Pons (tissue), 1 donor: ENCODE measurements at regions not wholly inside any gene's neighbourhood (a gene's known extent, or its start where the extent isn't known, plus 50 kb on each side); places are given as distances from the start of the nearest gene placed in this dataset.

ENCODE experiments used
- DNase-seq: peaks from one replicate; pipeline ENCODE4 v3.0.0-alpha.2; 2016; ENCODE audit warnings: low spot score

- no peak for DNase-seq
Measured at GRCh38 chr10:107914450-107915214, 750.1 kb upstream of the SORCS1 start.

- DNase-seq, result no peak
Measured at GRCh38 chr10:107913317-107914294, 749.1 kb upstream of the SORCS1 start.

DNA sequence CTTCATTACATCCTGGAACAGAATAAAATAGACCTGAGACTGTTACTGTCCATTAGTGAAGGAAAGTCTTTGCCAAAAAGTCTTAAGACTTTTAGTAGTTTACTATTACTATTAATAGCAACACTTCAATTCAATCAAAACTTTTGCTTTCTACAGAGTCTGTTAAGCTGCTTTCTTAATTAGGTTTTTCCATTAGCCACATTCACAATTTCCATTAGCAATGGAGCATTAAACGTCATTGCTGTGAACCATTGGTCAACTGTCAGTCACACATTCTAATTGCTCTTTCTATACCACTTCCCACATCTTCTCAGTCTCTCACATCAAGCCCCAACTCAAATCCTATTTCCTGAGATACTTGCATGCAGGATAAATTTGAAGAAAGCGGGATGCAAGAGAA, 736.6 kb upstream of the SORCS1 start:
- no peak for DNase-seq

DNA sequence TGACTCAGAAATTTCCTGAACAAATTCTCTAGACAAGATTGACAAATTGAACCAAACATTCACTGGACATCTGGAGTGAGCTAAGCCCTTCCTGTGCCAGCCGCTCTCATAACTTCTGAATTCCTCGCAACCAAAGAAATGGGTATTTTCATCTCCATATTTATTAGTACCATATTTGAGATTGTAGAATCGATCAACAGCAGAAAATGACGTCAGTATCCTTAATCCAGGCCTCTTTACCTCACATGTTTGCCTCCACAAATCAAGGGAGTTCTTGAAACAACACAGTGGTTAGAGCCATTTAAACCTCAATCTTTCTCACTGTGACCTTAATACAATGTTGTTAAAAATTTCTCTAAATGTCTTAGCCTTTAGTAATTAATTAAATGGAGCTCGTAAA, 735.6 kb upstream of the SORCS1 start:
- no peak for DNase-seq

DNA sequence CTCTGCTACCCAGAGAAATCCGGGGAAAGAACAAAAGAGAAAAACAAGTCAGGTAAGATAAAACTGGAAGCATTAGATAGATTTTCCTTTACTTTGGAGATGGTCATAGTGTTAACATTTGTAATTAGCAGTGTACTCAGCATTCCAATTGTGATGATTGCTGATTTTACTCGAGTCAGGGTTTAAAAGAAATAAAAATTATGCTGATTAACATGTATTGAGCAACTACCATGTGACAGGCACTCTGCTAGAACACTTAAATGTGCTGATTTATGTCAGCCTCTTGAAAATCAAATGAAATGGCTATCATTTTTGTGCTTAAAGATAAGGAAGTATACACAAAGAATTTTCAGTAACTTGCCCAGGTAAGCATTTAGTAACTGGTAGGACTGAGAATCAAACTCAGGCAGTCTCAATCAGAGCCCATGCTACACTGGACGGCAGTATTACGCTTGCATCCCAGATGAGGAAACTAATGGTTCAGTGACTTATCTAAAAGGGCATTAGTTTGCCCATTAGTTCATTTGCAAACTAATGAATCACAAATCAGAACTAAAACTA, 735.1 kb upstream of the SORCS1 start:
- no peak for DNase-seq

GRCh38 chr10:107899075-107899474, 734.6 kb upstream of the SORCS1 start:
- no peak for DNase-seq

DNA sequence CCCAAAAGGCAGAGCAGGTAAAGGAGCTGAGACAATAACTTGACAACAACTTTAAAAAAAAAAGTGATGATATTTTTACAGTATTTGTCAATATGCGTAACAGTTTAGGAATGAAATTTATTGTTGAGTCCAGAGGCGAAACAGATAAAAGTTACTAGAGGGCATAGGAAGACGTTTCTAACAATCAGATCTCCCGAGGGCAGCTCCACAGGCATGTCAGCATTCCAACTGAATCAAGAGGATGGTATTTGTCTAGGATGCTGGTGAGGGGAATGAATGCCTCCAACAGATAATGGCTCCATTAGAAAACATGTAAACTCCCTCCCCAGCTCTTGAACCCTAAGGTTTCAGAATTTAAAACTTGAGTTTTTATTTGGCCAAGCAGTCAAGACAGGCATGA, 733.9 kb upstream of the SORCS1 start:
- no peak for DNase-seq

DNA sequence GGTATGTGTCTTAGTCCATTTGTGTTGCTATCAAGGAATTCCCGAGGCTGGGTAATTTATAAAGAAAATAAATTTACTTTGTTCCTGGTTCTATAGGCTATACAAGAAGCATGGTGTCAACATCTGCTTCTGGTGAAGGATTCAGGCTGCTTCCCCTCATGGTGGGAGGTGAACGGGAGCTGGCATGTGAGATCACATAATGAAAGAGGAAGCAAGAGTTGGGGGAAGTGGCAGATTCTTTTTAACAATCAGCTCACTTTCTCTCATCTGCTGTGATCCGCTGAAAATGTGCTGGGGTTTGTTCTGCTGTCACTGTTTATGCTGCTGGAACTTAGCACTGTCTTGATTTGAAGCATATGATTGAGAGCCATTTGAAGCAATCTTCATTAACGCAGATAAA, 730.0 kb upstream of the SORCS1 start:
- peak; percentile 52 for DNase-seq

DNA sequence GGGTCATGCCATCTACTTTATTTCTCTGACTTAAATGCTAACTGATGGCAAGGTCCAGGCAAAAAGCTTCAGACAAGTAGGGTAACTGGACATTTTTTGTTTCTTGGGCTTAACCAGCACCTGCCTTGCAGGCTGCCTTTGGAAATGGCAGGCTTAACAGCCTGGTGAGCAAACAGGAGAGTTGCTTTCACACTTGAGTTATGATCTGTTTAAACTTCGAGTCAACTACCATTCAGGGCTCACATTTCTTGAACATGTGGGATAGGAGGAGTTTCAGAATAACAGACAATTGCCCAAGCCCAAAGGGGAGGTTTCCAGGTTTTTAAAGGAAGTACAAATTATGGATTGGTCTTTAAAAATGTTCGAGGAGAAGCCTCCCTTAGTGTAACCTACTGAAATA, 724.6 kb upstream of the SORCS1 start:
- DNase-seq, result no peak

GRCh38 chr10:107880185-107880584, 715.7 kb upstream of the SORCS1 start:
- DNase-seq, result no peak

GRCh38 chr10:107873007-107873406, 708.5 kb upstream of the SORCS1 start:
- DNase-seq, result no peak

GRCh38 chr10:107865691-107866090, 701.2 kb upstream of the SORCS1 start:
- DNase-seq, result no peak

DNA sequence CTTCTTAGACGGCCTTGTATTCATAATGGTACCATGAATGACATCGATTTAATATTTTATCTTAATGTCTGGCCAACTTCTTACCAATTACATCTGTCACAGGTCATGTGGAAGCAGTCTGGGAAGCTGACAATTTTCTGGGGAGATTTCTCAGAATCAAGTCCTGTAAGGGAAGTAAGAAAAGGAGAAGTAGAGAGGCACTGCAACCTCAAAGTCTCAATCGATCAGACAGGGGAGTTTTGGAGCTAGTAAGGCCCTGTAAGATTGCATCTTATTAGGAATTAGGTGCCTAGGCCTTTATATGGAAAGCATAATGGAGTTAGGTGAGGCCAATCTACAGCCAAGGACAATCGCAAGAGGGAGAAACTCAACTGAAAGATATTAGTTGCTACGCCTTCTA, 694.6 kb upstream of the SORCS1 start:
- no peak for DNase-seq

DNA sequence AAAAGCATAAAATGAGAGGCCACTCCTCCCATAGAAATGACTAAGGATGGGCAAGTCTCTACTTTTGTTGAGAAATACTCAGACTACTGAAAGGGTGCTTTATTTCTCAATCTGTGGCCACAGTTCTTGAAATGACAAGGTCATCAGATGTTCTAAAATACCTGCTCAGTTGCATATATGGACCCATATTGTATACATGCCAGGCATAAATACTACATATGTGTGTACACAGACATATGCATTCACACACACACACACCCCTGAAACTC, 691.5 kb upstream of the SORCS1 start:
- DNase-seq, result no peak

GRCh38 chr10:107855301-107856046, 691.0 kb upstream of the SORCS1 start:
- no peak for DNase-seq

- DNase-seq, result no peak
Measured at GRCh38 chr10:107848726-107849360, 684.3 kb upstream of the SORCS1 start.

- no peak for DNase-seq
Measured at GRCh38 chr10:107847620-107848019, 683.1 kb upstream of the SORCS1 start.

DNA sequence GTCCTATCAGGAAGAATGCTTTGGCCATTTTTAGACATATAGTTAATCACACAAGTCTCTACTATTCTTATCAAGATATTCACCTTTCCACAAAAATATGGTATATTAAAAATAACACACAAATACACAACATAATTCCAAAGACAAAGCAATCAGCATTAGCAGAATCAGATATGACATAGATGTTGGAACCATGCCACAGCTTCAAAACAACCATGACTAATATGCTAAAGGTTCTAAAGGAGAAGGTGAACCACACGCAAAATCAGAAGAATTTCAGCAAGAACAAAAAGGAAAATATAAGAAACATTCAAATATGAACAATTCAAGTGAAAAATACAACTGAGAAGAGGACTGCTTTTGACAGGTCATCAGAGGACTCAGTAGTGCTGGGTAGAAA, 670.2 kb upstream of the SORCS1 start:
- DNase-seq, result no peak

DNA sequence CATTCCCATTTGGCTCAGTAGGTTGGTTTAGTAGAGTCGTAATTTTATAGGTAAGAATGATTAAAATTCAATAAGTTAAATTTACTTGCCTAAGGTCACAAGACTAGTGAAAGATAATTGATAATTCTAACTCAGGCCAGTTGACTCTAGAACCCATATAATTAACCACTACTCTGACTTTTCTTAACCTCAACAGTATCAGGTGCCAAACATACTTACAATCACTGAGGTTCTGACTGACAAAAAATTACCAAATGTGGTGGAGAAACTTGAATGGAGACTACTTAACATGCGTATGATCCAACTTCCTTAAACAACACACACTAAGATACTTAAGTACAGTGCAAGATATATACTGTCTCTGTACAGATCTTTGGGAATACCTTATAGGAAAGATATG, 667.3 kb upstream of the SORCS1 start:
- DNase-seq, result no peak

- DNase-seq, result no peak
Measured at GRCh38 chr10:107829161-107829560, 664.7 kb upstream of the SORCS1 start.

DNA sequence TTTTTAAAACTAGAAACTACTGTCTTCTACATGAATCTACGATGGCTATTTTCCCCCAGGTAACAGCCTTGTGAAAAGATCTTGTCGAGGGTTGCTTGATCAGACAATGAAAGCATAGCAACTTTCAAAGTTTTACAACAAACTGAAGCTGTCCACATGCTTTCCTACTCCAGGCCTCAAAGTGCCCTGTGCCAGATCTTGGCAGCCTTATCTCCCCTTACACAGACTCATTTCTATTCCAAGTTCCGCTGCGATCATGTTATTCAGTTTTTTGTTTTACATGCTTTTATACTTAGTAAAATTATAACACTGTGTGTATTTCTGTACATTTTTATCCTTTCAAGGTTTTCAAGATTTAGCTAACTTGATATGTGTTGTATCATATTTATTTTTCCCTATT, 661.7 kb upstream of the SORCS1 start:
- DNase-seq, result no peak
